Heart right ventricle (tissue), 16 donors: ENCODE measurements at regions not wholly inside any gene's neighbourhood (a gene's known extent, or its start where the extent isn't known, plus 50 kb on each side); places are given as distances from the start of the nearest gene placed in this dataset.

Source experiments
- ATAC-seq, 8 donors: fragments of 200-7000 bp; cut with Tn5 transposase; one replicate each; pipeline ENCODE4 v1.9.1; 2020; ENCODE audit warnings: mild to moderate bottlenecking in 8 of 8, moderate library complexity in 8 of 8, moderate number of reproducible peaks in 1 of 8
- DNase-seq, 2 donors: peaks; one replicate each; pipeline ENCODE4 v3.0.0-alpha.2; 2020
- H3K27ac ChIP-seq, 10 donors: fragments of 200-600 bp; sonication (generic) in 2 of 10; one replicate each; pipeline versions ENCODE4 v1.5.0 to v1.8.0; 2020 to 2022; ENCODE audit warnings: mild to moderate bottlenecking in 3 of 10
- H3K27me3 ChIP-seq, 7 donors: fragments of 200-600 bp; one replicate each; pipeline ENCODE4 v1.8.0; 2021 to 2022; ENCODE audit warnings: mild to moderate bottlenecking in 2 of 7
- H3K36me3 ChIP-seq, 9 donors: fragments of 200-600 bp; sonication (generic) in 1 of 9; one replicate each; pipeline versions ENCODE4 v1.5.0 to v1.8.0; 2020 to 2022; ENCODE audit warnings: mild to moderate bottlenecking in 2 of 9
- H3K4me1 ChIP-seq, 9 donors: fragments of 200-600 bp; sonication (generic) in 1 of 9; one replicate each; pipeline versions ENCODE4 v1.5.0 to v1.8.0; 2020 to 2022; ENCODE audit warnings: mild to moderate bottlenecking in 4 of 9
- H3K4me3 ChIP-seq, 10 donors: fragments of 200-600 bp; sonication (generic) in 2 of 10; one replicate each; pipeline versions ENCODE4 v1.5.0 to v1.8.0; 2020 to 2022; ENCODE audit warnings: mild to moderate bottlenecking in 7 of 10, moderate library complexity in 2 of 10
- H3K9me3 ChIP-seq, 11 donors: fragments of 200-600 bp in 10 of 11; sonication (generic) in 2 of 11; one replicate each; pipeline versions ENCODE4 v1.5.0 to v1.8.0; 2013 to 2022; ENCODE audit warnings: mild to moderate bottlenecking in 2 of 11, control low read depth in 1 of 11, moderate library complexity in 1 of 11
- CTCF ChIP-seq, 9 donors: fragments of 200-600 bp; sonication (generic) in 2 of 9; IDR thresholded peaks; one replicate each; pipeline versions ENCODE4 v1.5.0 to v1.8.0; 2021 to 2022; ENCODE audit warnings: antibody characterized with exemption in 9 of 9, mild to moderate bottlenecking in 5 of 9, moderate library complexity in 1 of 9
- WGBS, 2 donors: extraction: QIAGEN DNeasy Blood & Tissue Kit; methylation state at CpG; one replicate each; pipeline ENCODE4 v1.1.7; 2013; ENCODE audit warnings: inconsistent platforms in 1 of 2; 5-methylcytosine and 5-hydroxymethylcytosine counted together
- intact Hi-C, 10 donors: fragments of 100-400 bp; cut with DNase I; formaldehyde crosslinking; loops; one replicate each; pipeline versions ENCODE4 v1.11.1 to v1.14.2; 2022
- donor health status: Arrhythmogenic right ventricular cardiomyopathy.
- donor health status: ischemic (EF 13 %, LVEDD 7.1; RV severe dilation, severe dysfunction).
- donor health status: healthy with polysubstance abuse.
- donor health status: DM: no; HTN: yes; CAD: no.
- donor health status: DM: no; HTN: no; CAD: no.
- donor health status: ischemic (EF 25% LVEDD 6.9; RV normal size, moderate dysfunction).
- donor health status: ischemic (EF 25% LVEDD 5.7; RV mildly dilated, moderate dysfunction).
- donor health status: healthy.
- donor health status: DM: yes; HTN: yes; CAD: no.
- donor health status: Ischemic cardiomyopathy.
- donor health status: ischemic (EF 35%, LVEDD 5.7; RV mildly dilated, moderate dysfunction).
- donor health status: nonischemic (EF 11% LVEDD 7.7; RV severe dilation, severe dysfunction).
- donor health status: DM: yes; HTN: yes; CAD: no.
- donor health status: PGD.
- donor health status: ischemic (EF 29% LVEDD 5.4; RV normal size, mild dysfunction).
- donor health status: nonischemic (EF 23%, LVEDD 6.1; RV moderate dilation, normal function).

GRCh38 chr17:52724578-52724977 is 566.1 kb upstream of the CA10 start:
- DNase-seq, result no peak

GRCh38 chr17:52721910-52722309 is 563.4 kb upstream of the CA10 start:
- ATAC-seq (no peak), DNase-seq (no peak)
- no peak overlapping the region for H3K4me3 ChIP-seq
- H3K27me3 ChIP-seq, result no peaks in the 10 kb centered on the region
- no peaks in the 10 kb centered on the region for H3K9me3 ChIP-seq
- intact Hi-C loops, result no loop called here
- WGBS, 2 donors, result 77 to 81% methylated on average over 1 of the region's 1 CpG
- H3K36me3 ChIP-seq, result no peaks in the 10 kb centered on the region
- no peak overlapping the region for H3K27ac ChIP-seq
- no peak for TF ChIP-seq CTCF (IDR thresholded peaks at IDR 0.05)
- H3K4me1 ChIP-seq, result no peaks in the 10 kb centered on the region

More at GRCh38 chr17:52724578-52724977, 566.1 kb upstream of the CA10 start:
- intact Hi-C loops, result no loop called here
- ATAC-seq, result no peak
- Histone ChIP-seq H3K4me3 (no peak overlapping the region), H3K4me1 (no peaks in the 10 kb centered on the region), H3K27me3 (no peaks in the 10 kb centered on the region), H3K36me3 (no peaks in the 10 kb centered on the region), H3K27ac (no peak overlapping the region), H3K9me3 (no peaks in the 10 kb centered on the region)
- TF ChIP-seq CTCF (IDR thresholded peaks at IDR 0.05), result no peak
- whole genome bisulfite sequencing, 2 donors, result 40 to 45% methylated on average over 3 of the region's 3 CpGs

- Histone ChIP-seq H3K4me3 (no peak overlapping the region), H3K27ac (no peak overlapping the region), H3K36me3 (no peaks in the 10 kb centered on the region), H3K9me3 (no peaks in the 10 kb centered on the region), H3K4me1 (no peaks in the 10 kb centered on the region), H3K27me3 (no peaks in the 10 kb centered on the region)
- WGBS, 2 donors, result 26 to 43% methylated on average over 1 of the region's 1 CpG
- ATAC-seq (no peak), DNase-seq (no peak)
- intact Hi-C loops, result no loop called here
- no peak for TF ChIP-seq CTCF (IDR thresholded peaks at IDR 0.05)
These were observed 551.9 kb upstream of the CA10 start for GRCh38 chr17:52710363-52710901.

- DNase-seq, result no peak
These were observed 551.2 kb upstream of the CA10 start for GRCh38 chr17:52709724-52710123.

More at GRCh38 chr17:52709724-52710123, 551.2 kb upstream of the CA10 start:
- 80 to 89% methylated on average over 3 of the region's 3 CpGs for WGBS, 2 donors
- intact Hi-C loops, result no loop called here
- no peak for TF ChIP-seq CTCF (IDR thresholded peaks at IDR 0.05)
- no peaks in the 10 kb centered on the region for H3K27me3 ChIP-seq
- no peak overlapping the region for H3K4me3 ChIP-seq
- no peak for ATAC-seq
- no peaks in the 10 kb centered on the region for H3K9me3 ChIP-seq
- H3K36me3 ChIP-seq, result no peaks in the 10 kb centered on the region
- no peaks in the 10 kb centered on the region for H3K4me1 ChIP-seq
- H3K27ac ChIP-seq, result no peak overlapping the region
